Loucy (cell line): ENCODE measurements at regions not wholly inside any gene's neighbourhood (a gene's known extent, or its start where the extent isn't known, plus 50 kb on each side); places are given as distances from the start of the nearest gene placed in this dataset.
"Not testable (repeated sequence)": the region's sequence is repeated elsewhere in the genome, so short reads cannot be mapped to it uniquely, and the experiment has no call there.

Experiments
- H2AFZ ChIP-seq: fragments of 200-600 bp; sonication (generic); 2 replicates; pipeline ENCODE4 v1.6.0; 2016; ENCODE audit warnings: antibody characterized with exemption, mild to moderate bottlenecking, low read length, moderate library complexity
- H3F3A ChIP-seq: fragments of 200-600 bp; 2 replicates; pipeline ENCODE4 v1.6.0; 2016; ENCODE audit warnings: antibody characterized with exemption, low read depth, mild to moderate bottlenecking
- H3K27me3 ChIP-seq: fragments of 200-600 bp; sonication (generic); 2 replicates; pipeline ENCODE4 v1.6.1; 2014; ENCODE audit warnings: low read length, mild to moderate bottlenecking; ENCODE audit not compliant: insufficient read depth, poor library complexity, severe bottlenecking
- H3K36me3 ChIP-seq: fragments of 200-600 bp; sonication (generic); 2 replicates; pipeline ENCODE4 v1.6.1; 2016; ENCODE audit warnings: low read length; ENCODE audit not compliant: insufficient read depth
- H3K4me1 ChIP-seq: fragments of 200-600 bp; sonication (generic); 2 replicates; pipeline ENCODE4 v1.5.1; 2014; ENCODE audit warnings: low read length, mild to moderate bottlenecking; ENCODE audit not compliant: insufficient read depth, poor library complexity, severe bottlenecking
- H3K4me2 ChIP-seq: fragments of 200-600 bp; sonication (generic); 2 replicates; pipeline ENCODE4 v1.6.0; 2014; ENCODE audit warnings: antibody characterized with exemption, low read length, low read depth, mild to moderate bottlenecking; ENCODE audit not compliant: poor library complexity, severe bottlenecking
- H3K4me3 ChIP-seq: fragments of 200-600 bp; sonication (generic); 2 replicates; pipeline ENCODE4 v1.5.1; 2014; ENCODE audit warnings: low read length, mild to moderate bottlenecking, mixed read lengths; ENCODE audit not compliant: poor library complexity, severe bottlenecking
- H3K79me2 ChIP-seq: fragments of 200-600 bp; sonication (generic); 2 replicates; pipeline ENCODE4 v1.6.1; 2014; ENCODE audit warnings: low read length; ENCODE audit not compliant: insufficient read depth
- H3K9ac ChIP-seq: fragments of 200-600 bp; sonication (generic); 2 replicates; pipeline ENCODE4 v1.6.0; 2014; ENCODE audit warnings: mild to moderate bottlenecking, low read depth, low read length, moderate library complexity; ENCODE audit not compliant: poor library complexity, severe bottlenecking
- H3K9me2 ChIP-seq: fragments of 200-600 bp; sonication (generic); replicated peaks from 2 replicates; pipeline ENCODE4 v1.6.1; 2016; ENCODE audit warnings: low read depth, low read length, mixed read lengths
- H3K9me3 ChIP-seq: fragments of 200-600 bp; sonication (generic); 2 replicates; pipeline ENCODE4 v1.6.1; 2014; ENCODE audit warnings: mild to moderate bottlenecking, antibody characterized with exemption, low read length, low read depth; ENCODE audit not compliant: insufficient read depth
- H4K20me1 ChIP-seq: fragments of 200-600 bp; sonication (generic); 2 replicates; pipeline ENCODE4 v1.6.0; 2014; ENCODE audit warnings: antibody characterized with exemption, low read length, mild to moderate bottlenecking; ENCODE audit not compliant: insufficient read depth, poor library complexity, severe bottlenecking
- CTCF ChIP-seq: fragments of 200-600 bp; sonication (generic); conservative IDR thresholded peaks from 2 replicates; pipeline ENCODE4 v1.5.1; 2014; ENCODE audit warnings: mild to moderate bottlenecking, antibody characterized with exemption, low read length
- EZH2phosphoT487 ChIP-seq: fragments of 200-600 bp; IDR thresholded peaks from 2 replicates; pipeline ENCODE4 v1.6.1; 2018; ENCODE audit warnings: antibody characterized with exemption, mild to moderate bottlenecking, moderate library complexity, borderline replicate concordance

- Histone ChIP-seq H3K9me2 (no peaks in the 10 kb centered on the region), H3K27me3 (no peaks in the 10 kb centered on the region), H3K4me1 (no peaks in the 10 kb centered on the region), H3K9me3 (no peaks in the 10 kb centered on the region; the same call in 1 of the 2 replicates), H3F3A (no peaks in the 10 kb centered on the region), H3K36me3 (no peaks in the 10 kb centered on the region), H4K20me1 (no peaks in the 10 kb centered on the region), H3K9ac (no peak overlapping the region), H3K4me3 (no peak overlapping the region), H3K79me2 (no peaks in the 10 kb centered on the region), H3K4me2 (no peak overlapping the region), H2AFZ (no peak overlapping the region)
- TF ChIP-seq CTCF: no peak
- no peak for TF ChIP-seq EZH2phosphoT487
Observed at GRCh38 chr17:22270381-22270780, 578.1 kb downstream of the KCNJ18 start.

GRCh38 chr17:22270809-22271208 lies 578.5 kb downstream of the KCNJ18 start:
- H4K20me1 ChIP-seq, H3K4me3 ChIP-seq, H3K9me3 ChIP-seq, H3K4me2 ChIP-seq, H3K79me2 ChIP-seq, H2AFZ ChIP-seq, H3K36me3 ChIP-seq, H3K27me3 ChIP-seq, H3F3A ChIP-seq, H3K4me1 ChIP-seq, H3K9ac ChIP-seq, H3K9me2 ChIP-seq: not testable (repeated sequence)

- Histone ChIP-seq H3K4me1 (no peaks in the 10 kb centered on the region), H3K4me2 (no peak overlapping the region), H3K9ac (no peak overlapping the region), H3K9me2 (no peaks in the 10 kb centered on the region), H3K4me3 (no peak overlapping the region), H3K79me2 (no peaks in the 10 kb centered on the region), H4K20me1 (no peaks in the 10 kb centered on the region), H2AFZ (no peak overlapping the region), H3F3A (no peaks in the 10 kb centered on the region), H3K27me3 (no peaks in the 10 kb centered on the region), H3K36me3 (no peaks in the 10 kb centered on the region), H3K9me3 (no peaks in the 10 kb centered on the region; the same call in 1 of the 2 replicates)
- TF ChIP-seq EZH2phosphoT487 (no peak), CTCF (no peak)
Observed at GRCh38 chr17:22272363-22273146, 580.2 kb downstream of the KCNJ18 start.

- Histone ChIP-seq H3K4me1 (no peaks in the 10 kb centered on the region), H2AFZ (no peak overlapping the region), H3K36me3 (no peaks in the 10 kb centered on the region), H3K9me2 (no peaks in the 10 kb centered on the region), H4K20me1 (no peaks in the 10 kb centered on the region), H3K9ac (no peak overlapping the region), H3K9me3 (no peaks in the 10 kb centered on the region; the same call in 1 of the 2 replicates), H3K27me3 (no peaks in the 10 kb centered on the region), H3K79me2 (no peaks in the 10 kb centered on the region), H3K4me3 (no peak overlapping the region), H3F3A (no peaks in the 10 kb centered on the region), H3K4me2 (no peak overlapping the region)
- no peak for TF ChIP-seq EZH2phosphoT487
- no peak for TF ChIP-seq CTCF
Observed at GRCh38 chr17:22273308-22273707, 581.0 kb downstream of the KCNJ18 start.
